Activated gamma-delta T cell (primary cell): ENCODE measurements at regions not wholly inside any gene's neighbourhood (a gene's known extent, or its start where the extent isn't known, plus 50 kb on each side); places are given as distances from the start of the nearest gene placed in this dataset.

Experiments used
- DNase-seq: peaks from one replicate; lab custom pipeline; 2025; lab: John Stamatoyannopoulos, UW

- DNase-seq, result no peak
Measured at GRCh38 chr21:17441370-17441769, 71.5 kb upstream of the CXADR start.

- no peak for DNase-seq
Measured at GRCh38 chr21:17442165-17442564, 70.7 kb upstream of the CXADR start.

GRCh38 chr21:17444828-17445227 lies 68.0 kb upstream of the CXADR start:
- DNase-seq, result no peak

GRCh38 chr21:17446737-17447136 lies 66.1 kb upstream of the CXADR start:
- no peak for DNase-seq

GRCh38 chr21:17449701-17450100 lies 63.1 kb upstream of the CXADR start:
- no peak for DNase-seq

GRCh38 chr21:17451364-17451891 lies 61.4 kb upstream of the CXADR start:
- no peak for DNase-seq

- no peak for DNase-seq
Measured at GRCh38 chr21:17454315-17455027, 58.4 kb upstream of the CXADR start.

GRCh38 chr21:17455028-17455353 lies 57.9 kb upstream of the CXADR start:
- no peak for DNase-seq

- DNase-seq, result no peak
Measured at GRCh38 chr21:17455451-17455850, 57.4 kb upstream of the CXADR start.

GRCh38 chr21:17458279-17458678 lies 54.6 kb upstream of the CXADR start:
- DNase-seq, result no peak

GRCh38 chr21:17460094-17460493 lies 52.7 kb upstream of the CXADR start:
- DNase-seq, result no peak

- DNase-seq, result no peak
Measured at GRCh38 chr21:17461014-17461413, 51.8 kb upstream of the CXADR start.

GRCh38 chr21:17461582-17461981 lies 51.3 kb upstream of the CXADR start:
- no peak for DNase-seq

- no peak for DNase-seq
Measured at GRCh38 chr21:17462276-17462981, 50.4 kb upstream of the CXADR start.
